ENCODE measurements at regions not wholly inside any gene's neighbourhood (a gene's known extent, or its start where the extent isn't known, plus 50 kb on each side); places are given as distances from the start of the nearest gene placed in this dataset.

GRCh38 chr20:63145156-63145555 lies 70.8 kb downstream of the YTHDF1 start:
- in situ Hi-C loops (cut with HindIII; ENCODE audit: low sequenced_read_pairs): no loop called here
- H3K4me3 ChIP-seq (ENCODE audit: low read depth, low read length): no peak overlapping the region
- TF ChIP-seq CTCF (IDR thresholded peaks at IDR 0.05; ENCODE audit: low read depth, low read length, missing control alignments): no peak
- DNase-seq (ENCODE audit: low read depth): no peak

DNA sequence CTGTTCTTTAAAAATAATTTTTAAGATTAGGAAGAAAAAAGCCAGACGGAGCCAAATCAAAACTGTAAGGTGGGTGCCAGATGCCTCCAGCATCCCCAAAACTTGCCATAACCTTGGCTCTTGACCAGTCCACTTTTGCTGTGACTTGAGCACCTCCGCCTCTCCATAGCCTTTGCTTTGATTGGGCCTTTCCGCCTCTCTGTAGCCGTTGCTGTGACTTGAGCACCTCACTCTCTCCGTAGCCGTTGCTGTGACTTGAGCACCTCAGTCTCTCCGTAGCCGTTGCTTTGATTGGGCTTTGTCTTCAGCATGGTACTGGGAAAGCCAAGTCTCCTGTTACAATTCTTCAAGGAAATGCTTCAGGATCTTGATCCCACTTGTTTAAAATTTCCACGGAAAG lies 73.0 kb downstream of the YTHDF1 start:
- in situ Hi-C loops (cut with HindIII; ENCODE audit: low sequenced_read_pairs): loop anchor here (5.0 kb wide), 1 partner anchor 81 kb away; no protein-coding TSS in a partner anchor
- no peak for DNase-seq (ENCODE audit: low read depth)
- H3K4me3 ChIP-seq (ENCODE audit: low read depth, low read length): no peak overlapping the region
- TF ChIP-seq CTCF (IDR thresholded peaks at IDR 0.05; ENCODE audit: low read depth, low read length, missing control alignments): no peak

GRCh38 chr20:63141531-63141930 lies 74.4 kb downstream of the YTHDF1 start:
- no peak overlapping the region for H3K4me3 ChIP-seq (ENCODE audit: low read depth, low read length)
- TF ChIP-seq CTCF (IDR thresholded peaks at IDR 0.05; ENCODE audit: low read depth, low read length, missing control alignments): no peak
- in situ Hi-C loops (cut with HindIII; ENCODE audit: low sequenced_read_pairs): loop anchor here (5.0 kb wide), 1 partner anchor 79 kb away; no protein-coding TSS in a partner anchor
- DNase-seq (ENCODE audit: low read depth): no peak

DNA sequence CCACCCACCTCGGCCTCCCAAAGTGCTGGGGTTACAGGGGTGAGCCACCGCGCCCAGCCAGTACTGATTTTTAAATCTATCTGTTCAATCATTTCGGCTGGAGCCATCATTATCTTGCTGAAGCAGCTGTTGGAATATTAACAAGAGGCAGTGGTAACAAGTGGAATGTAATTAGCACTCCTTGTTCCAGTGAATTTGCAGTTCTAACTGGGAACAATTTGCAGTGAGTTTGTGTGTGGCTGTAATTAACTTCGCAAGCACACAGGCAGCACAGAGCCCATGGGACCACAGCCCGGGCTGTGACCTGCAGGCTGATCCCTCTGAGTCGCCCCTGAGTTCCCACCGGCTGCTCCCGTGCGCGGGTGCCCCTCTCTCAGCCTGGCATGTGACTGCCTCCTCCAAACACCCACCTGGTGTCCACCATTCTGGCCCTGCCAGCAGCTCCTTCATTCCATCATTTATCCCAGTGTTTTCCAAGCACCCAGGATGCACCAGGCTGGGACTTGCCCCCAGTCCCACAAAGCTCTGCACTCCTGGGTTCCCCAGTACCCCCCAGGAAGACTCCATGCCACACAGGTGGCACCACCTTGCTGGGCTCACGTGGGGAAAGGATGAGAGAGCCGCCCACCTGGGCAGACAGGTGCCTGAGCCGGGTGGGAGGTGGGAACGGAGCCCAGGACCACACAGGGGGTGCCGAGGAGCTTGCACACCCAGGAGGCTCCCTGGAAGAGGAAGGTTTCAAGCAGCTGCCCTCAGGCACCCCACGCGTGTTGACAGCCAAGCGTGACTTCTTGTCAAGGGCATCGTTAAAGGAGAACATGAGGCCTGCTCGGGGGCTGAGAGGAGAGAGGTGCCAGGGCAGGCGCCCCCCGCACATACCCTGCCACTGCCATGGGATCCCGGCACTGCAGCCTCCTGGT lies 75.2 kb downstream of the YTHDF1 start:
- in situ Hi-C loops (cut with HindIII; ENCODE audit: low sequenced_read_pairs): loop anchor here (5.0 kb wide), 1 partner anchor 78 kb away; no protein-coding TSS in a partner anchor
- no peak overlapping the region for H3K4me3 ChIP-seq (ENCODE audit: low read depth, low read length)
- TF ChIP-seq CTCF (IDR thresholded peaks at IDR 0.05; ENCODE audit: low read depth, low read length, missing control alignments): no peak
- no peak for DNase-seq (ENCODE audit: low read depth)

DNA sequence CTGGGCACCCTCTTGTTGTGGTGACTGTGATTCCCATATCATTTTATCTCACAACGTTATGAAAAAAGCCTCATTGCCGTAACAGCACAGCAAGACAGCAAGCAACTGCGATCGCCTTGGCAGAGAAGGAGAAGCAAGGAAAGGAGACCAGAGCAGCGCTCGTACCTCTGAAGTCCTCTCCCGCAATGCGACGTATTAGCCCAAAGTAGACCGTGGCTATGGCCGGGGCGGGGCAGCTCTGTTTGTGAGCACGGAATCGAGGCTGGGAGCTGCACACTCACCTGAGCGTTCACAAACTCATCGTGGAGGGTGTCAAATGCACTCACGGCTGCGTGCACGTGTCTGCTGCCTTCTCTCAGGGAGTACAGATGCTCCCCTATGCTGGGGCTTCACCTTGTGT lies 76.1 kb downstream of the YTHDF1 start:
- DNase-seq (ENCODE audit: low read depth): no peak
- in situ Hi-C loops (cut with HindIII; ENCODE audit: low sequenced_read_pairs): loop anchor here (5.0 kb wide), 1 partner anchor 78 kb away; no protein-coding TSS in a partner anchor
- no peak for TF ChIP-seq CTCF (IDR thresholded peaks at IDR 0.05; ENCODE audit: low read depth, low read length, missing control alignments)
- H3K4me3 ChIP-seq (ENCODE audit: low read depth, low read length): no peak overlapping the region

DNA sequence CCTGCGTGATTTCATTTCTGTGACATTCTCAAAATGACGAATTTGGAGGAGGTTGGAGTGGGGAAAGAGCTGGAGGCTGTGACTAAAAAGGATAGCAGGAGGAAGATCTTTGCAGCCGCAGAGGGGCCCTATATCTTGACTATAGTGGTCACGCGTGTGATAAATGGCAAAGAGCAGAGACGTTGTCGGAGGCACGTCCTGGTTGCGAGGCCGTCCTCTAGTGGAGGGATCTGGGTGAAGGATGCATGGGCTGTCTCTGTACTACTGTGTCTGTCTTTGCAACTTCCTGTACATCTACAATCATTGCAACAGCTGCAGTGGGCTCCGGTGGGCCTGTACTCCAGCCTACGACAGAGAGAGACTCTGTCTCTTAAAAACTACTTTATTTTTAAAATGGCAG lies 76.6 kb downstream of the YTHDF1 start:
- DNase-seq (ENCODE audit: low read depth): no peak
- no peak for TF ChIP-seq CTCF (IDR thresholded peaks at IDR 0.05; ENCODE audit: low read depth, low read length, missing control alignments)
- H3K4me3 ChIP-seq (ENCODE audit: low read depth, low read length): no peak overlapping the region
- in situ Hi-C loops (cut with HindIII; ENCODE audit: low sequenced_read_pairs): no loop called here

Data from astrocyte of the cerebellum (primary cell).